Endothelial cell of umbilical vein (primary cell): ENCODE measurements at regions not wholly inside any gene's neighbourhood (a gene's known extent, or its start where the extent isn't known, plus 50 kb on each side); places are given as distances from the start of the nearest gene placed in this dataset.

Source experiments
- BruUV-seq: library from RNA; stranded (reverse); fragments of 400-500 nt; replicated peaks from 2 replicates; lab custom pipeline; 2021; lab: Mats Ljungman, UMichigan
- CTCF ChIA-PET: fragments of 300-600, 350-600 bp; sonication (Branson Sonifier 250); formaldehyde crosslinking; loops from one replicate; lab custom pipeline; 2021; ENCODE audit warnings: antibody characterized with exemption, inconsistent platforms; lab: Charles Lee
- POLR2A ChIA-PET: fragments of 300-600, 350-600 bp; sonication (Branson Sonifier 250); formaldehyde crosslinking; loops from one replicate; lab custom pipeline; 2021; ENCODE audit warnings: antibody characterized with exemption, inconsistent platforms; lab: Charles Lee
- DNase-seq: peaks from one replicate; pipeline ENCODE4 v3.0.0-alpha.2; 2011; ENCODE audit warnings: low read depth, low spot score
- FAIRE-seq: peaks from 2 replicates; lab custom pipeline; 2011; peaks lifted over from hg19 to GRCh38; lab: Jason Lieb, UNC
- H2AFZ ChIP-seq: 2 replicates; pipeline ENCODE4 v1.6.0; 2012; ENCODE audit warnings: low read depth, low read length, control low read depth, inconsistent platforms
- H3K27ac ChIP-seq: 2 replicates; pipeline ENCODE4 v1.5.1; 2011; ENCODE audit warnings: low read depth, mild to moderate bottlenecking, control low read depth, low read length, moderate library complexity; ENCODE audit not compliant: insufficient read depth
- H3K27me3 ChIP-seq, 2 experiments: 2 replicates each; pipeline versions ENCODE4 v1.6.0 to v1.6.1; 2011; ENCODE audit warnings: low read length in 2 of 2, mixed read lengths in 1 of 2; ENCODE audit not compliant: control insufficient read depth in 2 of 2, insufficient read depth in 2 of 2
- H3K36me3 ChIP-seq, 2 experiments: 2 replicates in 1 of 2; 3 replicates in 1 of 2; pipeline ENCODE4 v1.5.1; 2011; ENCODE audit warnings: low read length in 2 of 2, mild to moderate bottlenecking in 1 of 2, moderate library complexity in 1 of 2; ENCODE audit not compliant: control insufficient read depth in 2 of 2, insufficient read depth in 2 of 2; ENCODE audit errors: extremely low read depth in 1 of 2
- H3K4me1 ChIP-seq: 3 replicates; pipeline ENCODE4 v1.5.1; 2011; ENCODE audit warnings: mild to moderate bottlenecking, low read length; ENCODE audit not compliant: control insufficient read depth, insufficient read depth; ENCODE audit errors: extremely low read depth
- H3K4me2 ChIP-seq: 2 replicates; pipeline ENCODE4 v1.6.1; 2011; ENCODE audit warnings: low read length, control low read depth, mixed read lengths; ENCODE audit not compliant: insufficient read depth
- H3K4me3 ChIP-seq, 3 experiments: fragments of 200-600 bp in 1 of 3; sonication (generic), shearing (Covaris generic) in 1 of 3; replicated peaks in 1 of 3; 2 replicates each; pipeline ENCODE4 v1.5.1; 2011 to 2016; ENCODE audit warnings: control low read depth in 3 of 3, low read length in 3 of 3, mild to moderate bottlenecking in 2 of 3, inconsistent platforms in 1 of 3, low read depth in 1 of 3, moderate library complexity in 1 of 3; ENCODE audit not compliant: insufficient read depth in 1 of 3
- H3K79me2 ChIP-seq: 2 replicates; pipeline ENCODE4 v1.6.0; 2012; ENCODE audit warnings: low read length, inconsistent platforms; ENCODE audit not compliant: control insufficient read depth, insufficient read depth
- H3K9ac ChIP-seq: replicated peaks from 2 replicates; pipeline ENCODE3; 2011; ENCODE audit warnings: low read length, control low read depth; ENCODE audit not compliant: insufficient read depth; ENCODE audit errors: extremely low read depth
- H3K9me1 ChIP-seq: replicated peaks from 3 replicates; pipeline ENCODE4 v1.6.0; 2011; ENCODE audit warnings: mild to moderate bottlenecking, low read length; ENCODE audit not compliant: control insufficient read depth, insufficient read depth; ENCODE audit errors: extremely low read depth
- H3K9me3 ChIP-seq: replicated peaks from 2 replicates; pipeline ENCODE4 v1.5.1; 2012; ENCODE audit warnings: low read length, inconsistent platforms; ENCODE audit not compliant: control insufficient read depth, insufficient read depth
- H4K20me1 ChIP-seq: replicated peaks from 2 replicates; pipeline ENCODE3; 2011; ENCODE audit warnings: mild to moderate bottlenecking, low read length; ENCODE audit not compliant: control insufficient read depth, insufficient read depth; ENCODE audit errors: extremely low read depth
- EZH2 ChIP-seq: IDR thresholded peaks from 2 replicates; pipeline ENCODE4 v1.6.1; 2012; ENCODE audit warnings: borderline replicate concordance, low read depth, mild to moderate bottlenecking, moderate library complexity, low read length, inconsistent platforms; ENCODE audit not compliant: severe bottlenecking
- FOS ChIP-seq: IDR thresholded peaks from 2 replicates; pipeline ENCODE4 v1.6.1; 2011; ENCODE audit warnings: mild to moderate bottlenecking, low read length, moderate library complexity, borderline replicate concordance; ENCODE audit not compliant: insufficient read depth
- GATA2 ChIP-seq: IDR thresholded peaks from 2 replicates; pipeline ENCODE4 v1.7.0; 2011; ENCODE audit warnings: low read depth, mild to moderate bottlenecking, moderate library complexity, mixed read lengths, low read length; ENCODE audit not compliant: insufficient read length, insufficient read depth
- JUN ChIP-seq: IDR thresholded peaks from 2 replicates; pipeline ENCODE4 v1.6.1; 2011; ENCODE audit warnings: borderline replicate concordance, low read depth; ENCODE audit not compliant: insufficient read length, insufficient read depth
- MYC ChIP-seq: IDR thresholded peaks from one replicate; pipeline ENCODE4 v1.6.1; 2011; ENCODE audit warnings: mild to moderate bottlenecking, low read depth, low read length
- POLR2A ChIP-seq: IDR thresholded peaks from 2 replicates; pipeline ENCODE4 v1.6.1; 2012; ENCODE audit warnings: low read depth, mild to moderate bottlenecking, control low read depth, low read length
- POLR2AphosphoS5 ChIP-seq: IDR thresholded peaks from 2 replicates; pipeline ENCODE4 v1.6.1; 2012; ENCODE audit warnings: low read depth, mild to moderate bottlenecking, control low read depth, low read length, moderate library complexity; ENCODE audit not compliant: insufficient read depth
- dilution Hi-C: fragments of 300-500 bp; cut with MboI; formaldehyde crosslinking; loops from one replicate; pipeline ENCODE4 v1.15.0; 2019; ENCODE audit warnings: low sequenced_read_pairs; ENCODE audit not compliant: extremely low pct_ligation_motif_present
- intact Hi-C: fragments of 100-400 bp; cut with micrococcal nuclease; formaldehyde crosslinking; loops from one replicate; pipeline ENCODE4 v1.10.0; 2022
- TF ChIP-seq, protein P1 (sequence below), 2 donors: IDR thresholded peaks; 1 replicate in 1 of 2; 2 replicates in 1 of 2; pipeline ENCODE4 v1.5.1; 2011; ENCODE audit warnings: low read length in 2 of 2, mild to moderate bottlenecking in 2 of 2, moderate library complexity in 2 of 2, control low read depth in 1 of 2, inconsistent platforms in 1 of 2, low read depth in 1 of 2; ENCODE audit not compliant: insufficient read depth in 1 of 2; ENCODE audit errors: extremely low read depth in 1 of 2
- TF ChIP-seq, protein P2 (sequence below): IDR thresholded peaks from 2 replicates; pipeline ENCODE4 v1.6.1; 2011; ENCODE audit not compliant: insufficient read depth, insufficient read length

DNA sequence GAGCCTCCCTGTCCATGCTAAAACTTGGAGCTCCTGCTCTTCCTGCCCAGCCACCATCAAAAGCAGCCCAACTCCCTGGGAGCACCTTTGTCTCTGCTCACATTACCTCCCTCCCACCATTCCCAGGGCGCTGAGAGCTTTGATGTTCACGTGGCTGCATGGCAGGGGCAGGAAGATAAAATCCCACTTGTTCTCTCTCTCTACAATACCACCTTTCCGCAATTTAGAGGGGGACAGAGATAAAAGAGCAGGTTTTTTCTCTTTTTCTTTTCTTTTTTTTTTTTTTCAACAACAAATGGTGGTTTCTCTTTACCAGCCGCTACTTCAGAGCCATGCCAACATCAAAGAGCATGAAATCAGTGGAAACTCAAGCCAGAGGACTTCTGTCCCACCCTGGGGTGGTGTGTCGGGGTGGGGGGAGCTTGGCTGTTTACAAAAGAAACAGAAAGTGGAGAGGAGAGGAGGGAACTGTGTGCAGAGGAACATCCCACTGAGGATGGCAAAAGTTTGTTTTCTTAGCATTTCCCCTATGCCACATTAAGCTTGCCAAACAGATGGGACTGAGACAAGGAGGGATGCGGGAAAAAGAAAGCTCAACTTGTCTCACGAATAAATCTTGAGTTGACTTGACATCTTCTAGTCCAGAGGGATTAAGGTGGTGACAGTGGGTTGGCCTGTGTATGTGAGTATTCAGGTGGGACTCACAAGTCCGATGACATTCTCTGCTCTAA, 103.7 kb upstream of the NUDT4 start:
- no peak overlapping the region for H3K4me2 ChIP-seq
- TF ChIP-seq POLR2AphosphoS5 (no peak), JUN (no peak), EZH2 (no peak), FOS (no peak), MYC (no peak), POLR2A (no peak), GATA2 (no peak)
- TF ChIP-seq, protein P1, sequence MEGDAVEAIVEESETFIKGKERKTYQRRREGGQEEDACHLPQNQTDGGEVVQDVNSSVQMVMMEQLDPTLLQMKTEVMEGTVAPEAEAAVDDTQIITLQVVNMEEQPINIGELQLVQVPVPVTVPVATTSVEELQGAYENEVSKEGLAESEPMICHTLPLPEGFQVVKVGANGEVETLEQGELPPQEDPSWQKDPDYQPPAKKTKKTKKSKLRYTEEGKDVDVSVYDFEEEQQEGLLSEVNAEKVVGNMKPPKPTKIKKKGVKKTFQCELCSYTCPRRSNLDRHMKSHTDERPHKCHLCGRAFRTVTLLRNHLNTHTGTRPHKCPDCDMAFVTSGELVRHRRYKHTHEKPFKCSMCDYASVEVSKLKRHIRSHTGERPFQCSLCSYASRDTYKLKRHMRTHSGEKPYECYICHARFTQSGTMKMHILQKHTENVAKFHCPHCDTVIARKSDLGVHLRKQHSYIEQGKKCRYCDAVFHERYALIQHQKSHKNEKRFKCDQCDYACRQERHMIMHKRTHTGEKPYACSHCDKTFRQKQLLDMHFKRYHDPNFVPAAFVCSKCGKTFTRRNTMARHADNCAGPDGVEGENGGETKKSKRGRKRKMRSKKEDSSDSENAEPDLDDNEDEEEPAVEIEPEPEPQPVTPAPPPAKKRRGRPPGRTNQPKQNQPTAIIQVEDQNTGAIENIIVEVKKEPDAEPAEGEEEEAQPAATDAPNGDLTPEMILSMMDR (IDR thresholded peaks at IDR 0.05; ENCODE audit: extremely low read depth in 1 of 2, insufficient read depth in 1 of 2, low read depth in 1 of 2, low read length in 2 of 2), result no peak
- TF ChIP-seq, protein P2, sequence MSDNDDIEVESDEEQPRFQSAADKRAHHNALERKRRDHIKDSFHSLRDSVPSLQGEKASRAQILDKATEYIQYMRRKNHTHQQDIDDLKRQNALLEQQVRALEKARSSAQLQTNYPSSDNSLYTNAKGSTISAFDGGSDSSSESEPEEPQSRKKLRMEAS, result no peak
- DNase-seq, result peak; percentile 6
- no peak overlapping the region for H3K4me3 ChIP-seq
- H3K36me3 ChIP-seq, result no peaks in the 10 kb centered on the region
- BruUV-seq, result no TSS peak
- FAIRE-seq, result no peak
- no peaks in the 10 kb centered on the region for H3K9me1 ChIP-seq
- ChIA-PET POLR2A (interaction anchor here (0.7 kb wide), 1 partner anchor 445 kb away, joined by 4 read pairs; no protein-coding TSS in a partner anchor), CTCF (interaction anchor here (0.9 to 1.4 kb wide), 2 partner anchors 18 to 105 kb away, joined by 3 to 4 read pairs; no protein-coding TSS in a partner anchor)
- dilution Hi-C loops (no loop called here), intact Hi-C loops (no loop called here)
- H3K4me1 ChIP-seq, result no peaks in the 10 kb centered on the region
- no peaks in the 10 kb centered on the region for H3K27me3 ChIP-seq
- no peak overlapping the region for H3K9ac ChIP-seq
- H3K27ac ChIP-seq, result no peak overlapping the region
- H2AFZ ChIP-seq, result no peak overlapping the region
- H3K9me3 ChIP-seq, result no peaks in the 10 kb centered on the region
- no peaks in the 10 kb centered on the region for H3K79me2 ChIP-seq
- no peaks in the 10 kb centered on the region for H4K20me1 ChIP-seq
